GM18498 (cell line): ENCODE measurements at regions not wholly inside any gene's neighbourhood (a gene's known extent, or its start where the extent isn't known, plus 50 kb on each side); places are given as distances from the start of the nearest gene placed in this dataset.
"Not testable (repeated sequence)": the region's sequence is repeated elsewhere in the genome, so short reads cannot be mapped to it uniquely, and the experiment has no call there.

Experiments
- ATAC-seq: cut with Tn5 transposase; IDR thresholded peaks from one replicate; pipeline ENCODE4 v1.9.1; 2021; ENCODE audit warnings: mild to moderate bottlenecking, moderate library complexity; ENCODE audit not compliant: unreplicated experiment

DNA sequence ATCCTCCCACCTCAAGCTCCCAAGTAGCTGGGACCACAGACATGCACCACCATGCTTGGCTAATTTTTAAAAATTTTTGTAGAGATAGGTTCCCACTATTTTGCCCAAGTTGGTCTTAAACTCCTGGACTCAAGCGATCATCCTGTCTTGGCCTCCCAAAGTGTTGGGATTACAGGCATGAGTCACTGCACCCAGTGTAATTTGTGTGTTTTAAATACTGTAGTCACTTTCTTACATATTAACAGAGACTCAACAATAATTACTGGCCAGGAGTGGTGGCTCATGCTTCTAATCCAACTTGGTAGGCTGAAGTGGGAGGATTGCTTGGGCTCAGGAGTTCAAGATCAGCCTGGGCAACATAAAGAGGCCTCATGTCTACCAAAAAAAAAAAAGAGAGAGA, 293.0 kb downstream of the RDH14 start:
- ATAC-seq = no peak

DNA sequence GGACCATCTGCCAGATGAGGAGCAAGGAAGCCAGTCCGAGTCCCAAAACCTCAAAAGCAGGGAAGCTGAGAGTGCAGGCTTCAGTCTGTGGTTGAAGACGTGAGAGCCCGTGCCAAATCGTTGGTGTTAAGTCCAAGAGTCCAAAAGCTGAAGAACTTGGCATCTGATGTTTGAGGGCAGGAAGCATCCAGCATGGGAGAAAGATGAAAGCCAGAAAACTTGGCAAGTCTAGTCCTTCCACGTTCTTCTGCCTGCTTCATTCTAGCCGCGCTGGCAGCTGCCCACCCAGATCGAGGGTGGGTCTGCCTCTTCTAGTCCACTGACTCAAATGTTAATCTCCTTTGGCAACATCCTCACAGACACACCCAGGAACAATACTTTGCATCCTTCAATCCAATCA, 293.8 kb downstream of the RDH14 start:
- not testable (repeated sequence) for ATAC-seq

DNA sequence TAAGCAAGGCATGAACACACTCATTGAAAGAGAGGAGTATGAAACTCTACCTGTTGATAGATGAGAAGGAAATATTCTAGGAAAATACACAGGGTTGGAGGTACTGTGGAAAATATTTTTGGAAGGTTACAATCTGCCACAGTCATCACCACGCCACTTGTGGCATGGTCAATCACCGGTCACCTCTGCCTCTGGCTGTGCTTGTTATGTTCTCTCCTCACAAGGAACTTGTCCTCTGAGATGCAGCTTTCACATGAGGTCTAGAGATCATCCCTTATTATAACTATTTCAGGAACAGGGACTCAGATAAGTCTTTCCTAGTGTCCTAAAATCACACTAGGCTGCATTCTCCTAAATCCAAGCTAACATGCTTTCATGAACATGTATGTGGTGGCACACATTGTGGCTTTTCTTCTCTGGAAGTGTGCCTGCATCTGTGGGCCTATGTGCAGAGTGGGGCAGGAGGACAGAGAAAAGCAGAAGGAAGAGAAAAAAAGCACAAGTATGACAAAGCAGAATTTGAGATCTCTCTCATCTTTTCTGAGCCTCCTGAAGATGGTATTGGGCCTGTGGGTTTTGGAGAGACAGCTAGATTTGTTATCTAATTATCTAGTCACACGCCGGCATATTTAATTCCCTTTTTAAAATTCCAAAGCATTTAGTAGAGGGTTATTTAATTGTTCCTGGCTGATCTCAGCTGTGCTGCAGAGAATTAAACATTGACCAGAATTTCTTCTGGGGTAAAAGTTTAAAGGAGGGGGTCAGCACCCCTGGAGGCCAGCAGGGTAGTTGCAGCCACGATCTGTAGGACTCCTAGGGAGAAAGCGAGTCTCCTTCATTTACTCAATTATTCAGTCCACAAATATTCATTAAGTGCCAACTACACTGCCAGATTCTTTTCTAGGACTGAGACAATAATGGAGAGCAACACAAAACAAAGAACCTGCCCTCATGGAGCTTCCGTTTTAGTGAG, 294.6 kb downstream of the RDH14 start:
- ATAC-seq = peak; percentile 44

DNA sequence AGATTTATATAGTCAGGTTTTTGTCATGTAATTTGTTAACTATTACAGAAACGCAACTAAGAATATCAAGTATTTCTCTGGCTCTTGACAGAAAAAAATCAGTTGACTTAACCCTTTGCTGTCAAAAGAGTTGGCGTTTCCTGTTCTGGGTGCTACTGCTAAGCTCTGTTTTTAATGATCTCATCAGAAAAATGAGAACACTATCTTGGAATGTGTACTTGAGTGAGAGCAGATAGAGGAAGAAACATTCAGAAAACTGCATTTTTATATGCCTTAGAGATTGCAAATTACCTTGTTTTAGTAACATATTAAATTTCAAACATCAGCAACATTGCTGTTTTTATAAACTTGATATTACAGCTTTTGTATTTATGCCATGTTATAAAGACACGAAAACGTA, 297.9 kb downstream of the RDH14 start:
- ATAC-seq = no peak

- no peak for ATAC-seq
Observed at GRCh38 chr2:18253686-18254197, 306.7 kb downstream of the RDH14 start.

- ATAC-seq = no peak
Observed at GRCh38 chr2:18251486-18251885, 309.0 kb downstream of the RDH14 start.

DNA sequence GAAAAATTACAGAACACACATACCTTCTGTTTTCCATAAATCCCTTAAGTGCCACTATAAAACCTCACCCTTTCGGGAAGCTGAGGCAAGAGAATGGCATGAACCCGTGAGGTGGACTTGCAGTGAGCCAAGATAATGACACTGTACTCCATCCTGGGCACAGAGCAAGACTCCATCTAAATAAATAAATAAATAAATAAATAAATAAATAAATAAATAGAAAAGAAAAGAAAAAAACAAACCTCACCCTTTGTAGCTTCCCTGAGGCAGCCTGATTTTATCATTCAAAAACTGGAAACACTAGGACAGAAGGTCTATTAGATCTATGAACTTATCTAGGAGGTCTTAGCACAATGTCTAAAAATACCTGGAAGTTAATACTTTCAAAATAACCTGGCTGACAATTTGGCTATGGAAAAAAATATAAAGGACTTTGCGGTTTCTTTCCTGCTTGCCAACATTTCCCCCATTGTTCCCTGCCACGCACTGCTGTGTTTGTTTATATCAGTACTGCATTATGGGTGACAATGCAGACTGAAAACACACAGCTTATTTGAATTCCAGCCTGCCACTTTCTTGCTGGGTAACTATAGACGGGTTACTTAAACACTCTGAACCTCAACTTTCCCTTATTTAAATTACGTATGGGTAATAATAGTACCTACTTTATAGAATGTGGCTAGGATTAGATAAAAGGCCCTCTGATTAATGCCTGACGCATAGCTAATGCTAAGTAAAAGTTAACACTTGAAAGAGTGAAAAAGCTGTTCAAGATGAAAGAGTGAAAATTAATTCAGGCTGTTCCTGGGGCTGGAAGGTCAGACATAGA, 313.0 kb downstream of the RDH14 start:
- no peak for ATAC-seq

DNA sequence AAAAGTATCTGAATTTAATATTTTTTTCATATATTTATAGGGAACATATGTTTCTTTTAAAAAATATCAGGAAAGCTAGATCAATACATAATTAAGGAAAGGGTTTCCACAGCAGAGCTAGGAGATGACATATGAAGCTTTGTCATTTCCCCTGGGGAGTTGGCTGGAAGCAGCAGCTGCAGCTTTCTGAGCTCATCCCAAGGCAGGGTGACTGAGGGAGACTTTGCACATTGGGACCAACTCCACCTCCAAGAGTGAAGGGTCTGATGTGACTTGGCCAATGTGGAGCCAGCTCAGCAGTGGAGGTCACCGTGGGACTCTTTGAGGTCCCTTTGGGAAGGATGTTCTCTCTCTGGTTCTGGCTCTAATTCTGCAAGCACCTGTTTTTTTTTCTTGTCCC, 315.1 kb downstream of the RDH14 start:
- no peak for ATAC-seq

- no peak for ATAC-seq
Observed at GRCh38 chr2:18244845-18245244, 315.6 kb downstream of the RDH14 start.

- no peak for ATAC-seq
Observed at GRCh38 chr2:18243816-18244215, 316.6 kb downstream of the RDH14 start.

GRCh38 chr2:18242716-18243115, 317.7 kb downstream of the RDH14 start:
- no peak for ATAC-seq

DNA sequence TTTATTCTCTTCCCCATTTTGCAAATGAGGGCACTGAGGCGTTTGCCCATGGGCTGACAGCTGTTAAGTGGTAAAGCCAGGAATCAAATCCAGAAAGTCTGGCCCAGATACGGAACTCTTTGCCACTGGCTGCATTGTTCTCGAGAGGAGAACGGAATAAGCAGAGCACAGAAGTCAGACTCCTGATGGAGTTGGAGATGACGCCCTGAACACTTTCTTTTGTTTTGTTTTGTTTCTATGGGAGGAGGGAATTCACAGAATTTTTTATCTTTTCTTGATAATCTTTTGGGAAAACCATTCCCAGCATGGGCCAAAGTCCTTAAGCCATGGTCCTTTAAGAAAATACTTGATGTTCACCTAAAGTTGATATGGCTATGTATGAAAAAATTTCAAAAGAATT, 322.2 kb downstream of the RDH14 start:
- no peak for ATAC-seq

GRCh38 chr2:18237298-18237697, 323.2 kb downstream of the RDH14 start:
- no peak for ATAC-seq

- no peak for ATAC-seq
Observed at GRCh38 chr2:18232731-18233438, 327.6 kb downstream of the RDH14 start.

DNA sequence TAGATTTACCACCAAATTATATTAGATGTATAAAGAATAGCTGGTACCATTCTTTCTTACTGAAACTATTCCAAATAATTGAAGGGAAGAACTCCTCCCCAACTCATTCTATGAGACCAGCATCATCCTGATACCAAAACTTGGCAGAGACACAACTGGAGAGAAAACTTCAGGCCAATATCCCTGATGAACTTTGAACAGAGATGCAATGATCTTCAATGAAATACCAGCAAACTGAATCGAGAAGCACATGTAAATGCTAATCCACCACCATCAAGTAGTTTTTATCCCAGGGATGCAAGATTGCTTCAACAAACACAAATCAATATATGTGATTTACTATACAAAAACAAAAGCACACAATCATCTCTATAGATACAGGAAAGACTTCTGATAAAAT, 329.8 kb downstream of the RDH14 start:
- ATAC-seq = no peak

DNA sequence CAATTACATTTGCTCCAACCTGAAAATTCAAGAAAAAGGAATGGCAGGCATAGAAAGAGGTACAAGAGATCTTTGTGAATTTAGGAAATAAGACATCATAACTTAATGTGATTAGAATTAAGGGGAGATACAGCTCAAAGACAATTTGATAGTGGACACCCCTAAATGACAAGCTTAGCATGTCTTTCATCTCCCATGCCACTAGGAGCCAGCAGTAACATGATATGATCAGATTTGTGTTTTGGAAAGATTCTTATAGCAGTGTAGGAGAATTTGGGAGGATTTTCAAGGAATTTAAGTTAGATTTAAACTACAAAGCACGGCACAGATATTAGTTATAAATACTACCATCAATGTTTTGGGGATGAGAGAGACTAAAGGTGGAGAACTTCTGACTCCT, 340.8 kb downstream of the RDH14 start:
- no peak for ATAC-seq

DNA sequence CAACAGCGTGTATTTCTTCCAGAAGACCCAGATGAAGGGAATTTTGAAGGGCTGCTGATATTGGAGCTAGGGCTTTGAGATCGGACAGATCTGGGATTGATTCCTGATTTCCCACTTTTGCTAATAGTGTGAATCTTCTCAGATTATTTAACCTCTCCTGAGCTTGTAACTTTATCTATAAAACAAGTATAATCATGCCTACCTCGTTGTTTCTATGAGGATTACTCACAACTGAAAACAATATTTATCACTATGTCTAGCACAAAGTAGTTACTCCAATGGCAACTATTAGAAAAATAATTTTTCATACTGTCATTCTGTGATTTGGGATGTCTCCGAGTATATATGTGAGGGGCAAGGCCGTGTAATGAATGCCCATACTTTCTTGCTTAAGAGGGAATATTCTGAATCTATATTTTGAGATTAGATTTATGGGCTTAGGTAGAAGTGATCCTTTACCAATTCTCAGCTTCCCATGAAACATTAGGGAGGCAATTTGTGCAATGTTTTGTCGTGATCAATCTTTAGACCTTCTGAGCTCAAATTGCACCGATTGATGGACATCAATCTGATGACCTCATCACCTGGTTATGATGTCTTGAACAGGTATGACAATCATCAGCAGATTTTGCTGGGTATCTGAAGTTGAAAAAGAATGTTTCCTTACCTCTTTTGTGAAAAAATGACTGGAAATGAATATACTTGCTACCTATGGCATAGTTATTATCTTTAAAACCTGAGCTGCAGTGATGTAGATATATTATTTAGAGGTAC, 339.9 kb downstream of the KCNS3 start:
- ATAC-seq = no peak

DNA sequence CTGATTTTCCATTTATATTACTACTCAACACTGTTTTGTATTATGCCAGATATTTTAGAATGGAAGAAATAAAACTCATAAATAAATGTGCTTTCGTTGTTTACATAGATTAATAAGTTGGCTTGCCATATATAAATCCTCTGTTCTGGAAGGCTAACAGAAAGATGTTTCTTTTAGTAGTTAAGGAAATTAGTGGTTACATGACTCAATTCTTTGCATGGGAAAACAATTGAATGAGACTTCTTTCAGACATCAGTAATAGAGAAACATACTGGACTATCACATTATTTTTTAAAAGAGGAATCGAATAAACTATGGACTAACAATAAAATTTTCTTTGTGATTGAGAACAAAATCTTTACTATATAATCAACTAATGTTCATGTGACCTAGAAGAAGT, 336.5 kb downstream of the KCNS3 start:
- no peak for ATAC-seq

- ATAC-seq = no peak
Observed at GRCh38 chr2:18213986-18214385, 335.5 kb downstream of the KCNS3 start.

DNA sequence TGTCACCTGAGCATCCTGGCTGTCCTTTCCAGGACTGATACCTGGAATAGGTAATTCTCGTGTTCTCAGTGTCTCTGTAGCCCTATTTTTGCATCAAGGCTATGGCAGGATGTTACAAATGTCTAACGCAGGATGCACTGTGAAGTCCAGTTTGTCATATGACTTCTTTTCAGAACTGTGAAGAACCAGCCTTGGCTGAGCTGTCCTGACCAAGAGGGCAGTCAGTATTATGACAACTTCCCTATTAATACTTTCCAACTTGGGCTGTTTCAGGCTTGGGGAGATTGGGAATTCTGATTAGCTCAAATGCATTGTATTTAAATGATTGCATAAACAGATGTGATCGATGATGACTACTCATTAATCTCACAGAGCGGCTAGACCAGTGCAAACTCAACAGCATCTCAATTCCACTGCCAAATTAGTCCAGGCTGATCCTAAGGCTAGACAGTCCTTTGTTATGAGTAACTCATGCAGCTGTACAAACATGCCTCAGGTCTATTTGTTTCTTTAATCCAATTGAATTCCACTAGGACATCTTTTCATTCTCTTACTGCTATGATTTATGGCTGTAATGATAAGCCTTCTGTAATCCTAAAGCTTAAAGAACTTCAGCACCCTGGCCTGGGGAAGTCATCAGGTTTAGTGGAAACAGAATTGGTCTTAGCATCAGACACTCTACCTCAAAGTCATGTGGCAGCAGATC, 331.6 kb downstream of the KCNS3 start:
- ATAC-seq = no peak
